Stimulated activated CD8-positive, alpha-beta memory T cell treated with anti-CD3 and anti-CD28 coated beads, Interleukin-12 subunit alpha, Interleukin-12 subunit beta, amount 100 ng/mL, for 4 hours (primary cell): ENCODE measurements at regions not wholly inside any gene's neighbourhood (a gene's known extent, or its start where the extent isn't known, plus 50 kb on each side); places are given as distances from the start of the nearest gene placed in this dataset.
"Not testable (repeated sequence)": the region's sequence is repeated elsewhere in the genome, so short reads cannot be mapped to it uniquely, and the experiment has no call there.

Experiments used
- DNase-seq: peaks from one replicate; pipeline ENCODE4 v3.0.0-alpha.2; 2020; ENCODE audit warnings: low read depth

GRCh38 chr7:82701949-82702348 is 258.4 kb upstream of the CACNA2D1 start:
- DNase-seq: no peak

GRCh38 chr7:82700741-82701140 is 257.2 kb upstream of the CACNA2D1 start:
- no peak for DNase-seq

DNA sequence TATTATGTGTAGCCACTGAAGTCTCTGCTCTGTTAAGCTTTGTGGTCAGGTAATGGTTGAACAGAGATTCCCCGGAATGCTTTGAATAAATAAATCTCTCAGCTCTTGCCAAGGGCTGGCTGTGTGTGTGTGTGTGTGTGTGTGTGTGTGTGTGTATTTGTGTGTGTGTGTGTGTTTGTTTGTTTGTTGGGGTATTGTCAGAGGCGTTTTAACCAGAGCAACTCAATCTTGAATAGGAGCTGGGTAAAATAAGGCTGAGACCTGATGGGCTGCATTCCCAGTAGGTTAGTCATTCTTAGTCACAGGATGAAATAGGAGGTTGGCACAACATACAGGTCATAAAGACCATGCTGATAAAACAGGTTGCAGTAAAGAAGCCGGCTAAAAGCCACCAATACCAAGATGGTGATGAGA is 256.2 kb upstream of the CACNA2D1 start:
- no peak for DNase-seq

DNA sequence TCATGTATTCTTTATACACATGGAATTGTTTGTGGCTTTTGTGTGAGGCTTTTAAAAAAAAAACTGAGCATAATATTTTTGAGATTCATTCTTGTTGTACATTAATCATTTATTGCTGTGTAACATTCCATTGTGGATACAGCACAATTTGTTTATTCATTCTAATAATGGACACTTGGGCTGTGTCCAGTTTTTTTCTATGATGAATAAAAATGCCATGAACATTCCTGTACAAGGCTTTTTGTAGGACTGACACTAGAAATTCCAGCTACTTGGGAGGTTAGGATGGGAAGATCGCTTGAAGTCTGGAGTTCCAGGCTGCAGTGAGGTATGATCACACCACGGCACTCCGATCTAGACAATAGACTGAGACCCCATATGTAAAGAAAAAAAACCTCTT is 254.3 kb upstream of the CACNA2D1 start:
- no peak for DNase-seq

DNA sequence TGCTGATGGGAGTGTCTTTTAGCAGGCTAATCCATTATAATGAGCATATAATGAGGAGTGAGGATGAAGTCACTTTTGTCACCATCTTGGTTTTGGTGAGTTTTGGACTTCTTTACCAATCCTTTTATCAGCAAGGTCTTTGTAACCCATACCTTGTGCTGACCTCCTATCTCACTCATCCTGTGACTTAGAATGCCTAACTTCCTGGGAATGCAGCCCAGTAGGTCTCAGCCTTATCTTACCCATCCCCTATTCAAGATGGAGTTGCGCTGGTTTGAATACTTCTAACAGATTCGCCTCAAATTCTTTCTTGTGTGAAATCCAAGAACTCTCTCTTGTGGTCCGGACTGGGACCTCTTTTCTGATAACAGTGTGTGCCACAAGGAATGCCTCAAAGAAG is 253.1 kb upstream of the CACNA2D1 start:
- DNase-seq: no peak

- no peak for DNase-seq
Observed at GRCh38 chr7:82694022-82694421, 250.4 kb upstream of the CACNA2D1 start.

- DNase-seq: no peak
Observed at GRCh38 chr7:82690929-82691328, 247.4 kb upstream of the CACNA2D1 start.

- no peak for DNase-seq
Observed at GRCh38 chr7:82685214-82685613, 241.6 kb upstream of the CACNA2D1 start.

DNA sequence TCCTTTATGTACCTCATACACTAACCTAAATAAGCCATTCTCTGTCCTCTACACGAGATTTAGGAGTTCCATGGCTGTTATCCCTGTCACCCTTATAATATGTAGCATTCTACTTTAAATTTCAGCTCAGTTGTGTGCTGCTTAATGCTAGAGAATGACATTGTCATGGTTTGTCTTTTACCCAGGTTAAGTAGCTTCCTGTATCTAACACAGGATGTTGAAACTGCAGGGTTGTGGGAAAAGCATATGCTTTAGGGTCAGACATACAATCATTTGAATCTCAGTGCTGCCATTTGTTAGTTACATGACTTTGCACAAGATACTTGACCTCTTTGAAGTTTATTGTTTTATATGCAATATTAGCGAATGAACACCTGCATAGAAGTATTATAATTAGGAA is 235.1 kb upstream of the CACNA2D1 start:
- DNase-seq: no peak

GRCh38 chr7:82678259-82678658 is 234.7 kb upstream of the CACNA2D1 start:
- DNase-seq: no peak

- DNase-seq: peak; percentile 17
Observed at GRCh38 chr7:82677493-82677892, 233.9 kb upstream of the CACNA2D1 start.

- no peak for DNase-seq
Observed at GRCh38 chr7:82676777-82677463, 233.3 kb upstream of the CACNA2D1 start.

DNA sequence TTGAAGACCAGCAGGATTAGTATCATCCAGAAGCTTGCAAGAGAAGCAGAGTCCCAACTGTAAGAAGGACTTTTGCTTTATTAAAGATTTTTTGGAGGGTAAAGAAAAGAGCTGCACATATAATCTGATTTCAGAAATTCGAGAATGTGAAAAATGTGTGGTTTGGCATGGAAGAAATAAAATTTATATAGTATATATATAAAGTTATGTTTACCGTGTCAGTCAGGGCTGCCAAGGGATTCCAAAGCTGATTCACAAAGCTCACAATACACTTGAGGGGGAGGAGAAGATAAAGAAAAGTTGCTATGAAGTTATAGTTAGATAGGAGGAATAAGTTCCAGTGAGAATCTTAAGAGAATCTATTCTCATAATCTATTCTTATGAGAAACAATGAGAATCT is 231.8 kb upstream of the CACNA2D1 start:
- no peak for DNase-seq

DNA sequence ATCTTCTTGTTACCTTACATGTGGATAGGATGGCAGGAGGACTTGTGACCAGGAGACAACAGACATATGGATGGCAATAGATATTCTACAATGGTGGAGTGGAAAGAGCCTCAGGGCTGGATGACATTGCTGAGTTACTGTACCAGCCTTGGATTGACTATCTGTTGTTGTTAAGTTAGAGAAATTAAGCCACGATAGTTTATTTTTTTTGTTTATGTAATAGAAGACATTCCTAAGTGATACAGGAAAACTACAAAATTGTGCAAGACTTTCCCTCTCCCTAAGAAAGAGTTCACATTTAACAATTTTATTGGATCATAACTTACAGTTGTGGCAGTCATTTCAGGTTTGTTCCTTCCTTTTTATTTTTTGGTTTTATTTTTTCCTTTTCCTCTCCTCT is 230.7 kb upstream of the CACNA2D1 start:
- no peak for DNase-seq

- DNase-seq: no peak
Observed at GRCh38 chr7:82672078-82672477, 228.5 kb upstream of the CACNA2D1 start.

DNA sequence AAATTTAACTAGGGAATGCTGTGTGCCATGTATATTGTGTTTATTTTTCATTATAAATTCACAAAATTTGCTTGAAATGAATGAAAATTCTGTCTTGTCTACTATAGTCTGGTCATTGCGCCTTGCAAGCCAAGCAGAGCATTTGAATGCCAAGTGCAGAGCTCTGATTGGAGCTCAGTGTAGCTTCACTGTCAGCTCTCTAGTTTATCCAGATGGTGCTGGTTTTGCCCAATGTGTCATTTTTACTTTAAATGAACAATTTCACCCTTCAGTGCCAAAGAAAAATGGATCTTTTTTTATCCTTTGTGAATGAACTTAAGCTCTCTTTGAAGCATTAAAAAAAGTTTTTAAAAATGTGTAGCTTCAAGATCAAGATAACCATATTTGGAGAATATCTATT is 225.6 kb upstream of the CACNA2D1 start:
- no peak for DNase-seq

- DNase-seq: no peak
Observed at GRCh38 chr7:82668676-82669075, 225.1 kb upstream of the CACNA2D1 start.

- DNase-seq: no peak
Observed at GRCh38 chr7:82665966-82666507, 222.5 kb upstream of the CACNA2D1 start.

- no peak for DNase-seq
Observed at GRCh38 chr7:82655965-82656364, 212.4 kb upstream of the CACNA2D1 start.

GRCh38 chr7:82650095-82650494 is 206.5 kb upstream of the CACNA2D1 start:
- not testable (repeated sequence) for DNase-seq

DNA sequence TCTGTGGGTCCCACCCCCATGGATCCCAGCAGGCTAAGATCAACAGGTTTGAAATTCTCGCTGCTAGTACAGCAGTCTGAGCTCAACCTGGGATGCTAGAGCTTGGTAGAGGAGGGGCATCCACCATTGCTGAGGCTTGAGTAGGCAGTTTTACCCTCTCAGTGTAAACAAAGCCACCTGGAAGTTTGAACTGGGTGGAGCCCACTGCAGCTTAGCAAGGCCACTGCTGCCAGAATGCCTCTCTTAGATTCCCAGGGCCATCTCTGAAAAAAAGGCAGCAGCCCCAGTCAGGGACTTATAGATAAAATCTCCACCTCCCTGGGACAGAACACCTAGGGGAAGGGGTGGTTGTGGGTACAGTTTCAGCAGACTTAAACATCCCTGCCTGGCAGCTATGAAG is 190.0 kb upstream of the CACNA2D1 start:
- no peak for DNase-seq

DNA sequence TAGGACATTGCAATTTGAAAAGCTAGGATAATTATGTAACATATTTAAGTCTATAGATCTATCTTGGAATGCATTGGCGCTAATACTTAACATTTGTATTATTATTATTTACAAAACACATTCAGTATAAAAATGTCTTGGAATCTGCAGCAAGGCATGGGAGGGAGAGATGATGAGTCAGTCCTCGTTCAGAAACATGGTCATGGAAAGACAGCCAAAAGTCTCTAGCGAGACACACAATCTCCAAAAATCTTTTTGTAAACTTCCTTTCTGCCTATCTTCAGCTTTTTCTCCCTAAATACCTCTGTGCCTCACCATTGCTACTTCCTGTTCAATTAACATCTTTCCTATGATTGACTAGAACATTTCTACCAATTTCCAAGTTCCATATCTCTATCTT is 188.4 kb upstream of the CACNA2D1 start:
- no peak for DNase-seq

DNA sequence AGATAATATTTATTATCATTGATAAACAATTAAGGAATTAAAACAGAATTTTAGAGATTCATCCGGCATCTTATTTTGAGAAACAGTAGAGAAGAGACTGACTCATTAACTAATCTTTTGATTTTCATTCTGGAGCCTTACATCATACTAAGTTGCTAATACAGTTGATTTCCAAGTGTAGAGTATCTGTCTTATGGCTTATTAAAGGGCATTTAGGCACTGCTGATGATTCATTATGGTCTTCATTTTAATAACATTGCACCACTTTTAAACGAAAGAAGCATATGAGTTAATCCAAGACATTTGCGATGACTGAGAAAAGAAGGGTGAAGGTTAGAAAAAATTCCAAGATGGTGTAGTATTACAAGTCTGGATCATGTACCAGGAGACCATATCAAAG is 186.0 kb upstream of the CACNA2D1 start:
- DNase-seq: no peak

DNA sequence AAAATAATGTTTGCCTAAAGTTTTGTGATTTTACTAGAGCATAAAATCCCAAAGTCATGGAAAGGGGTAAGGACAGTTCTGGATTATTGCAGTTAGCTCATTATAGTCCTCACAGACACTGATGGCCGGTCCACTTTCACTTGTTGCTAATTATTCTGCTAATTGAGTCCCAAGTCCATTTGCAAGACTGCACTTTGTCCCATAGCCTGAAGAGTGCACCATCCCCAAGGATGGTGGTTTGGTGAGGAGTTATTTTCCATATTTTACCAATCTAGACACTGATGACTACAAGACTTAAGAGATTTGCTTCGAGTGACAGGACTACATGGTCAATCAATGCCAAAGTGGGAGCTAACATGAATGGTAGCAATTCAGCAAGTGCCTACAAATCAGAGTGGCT is 181.8 kb upstream of the CACNA2D1 start:
- no peak for DNase-seq
